ENCODE measurements at regions not wholly inside any gene's neighbourhood (a gene's known extent, or its start where the extent isn't known, plus 50 kb on each side); places are given as distances from the start of the nearest gene placed in this dataset.

GRCh38 chr5:130541617-130542221 is 623.3 kb downstream of the HINT1 start:
- no peak overlapping the region for H4K91ac ChIP-seq (ENCODE audit: insufficient read length, low read depth, low read length)
- H3T11ph ChIP-seq (ENCODE audit: low read length), result no peak overlapping the region
- H3K27me3 ChIP-seq (ENCODE audit: insufficient read depth, low read length), result no peaks in the 10 kb centered on the region
- H3K23ac ChIP-seq (ENCODE audit: insufficient read length, low read depth, low read length), result no peak overlapping the region
- no peaks in the 10 kb centered on the region for H3K4me1 ChIP-seq (ENCODE audit: insufficient read depth, low read length)
- no peak overlapping the region for H2BK15ac ChIP-seq (ENCODE audit: low read depth, low read length)
- H4K20me1 ChIP-seq (ENCODE audit: control insufficient read depth, insufficient read depth, insufficient read length), result no peaks in the 10 kb centered on the region
- no peak overlapping the region for H2BK5ac ChIP-seq (ENCODE audit: insufficient read length, low read length)
- no peak overlapping the region for H3K56ac ChIP-seq (ENCODE audit: insufficient read length, low read depth, low read length)
- Mint-ChIP-seq H3K4me1 (no peaks in the 10 kb centered on the region), H3K9me3 (peaks cover 23 to 30% of the 10 kb centered on the region in 2 experiments), H3K27ac (no peak overlapping the region; a peak in 1 of 7 replicates), H3K27me3 (ENCODE audit: low read depth) (no peaks in the 10 kb centered on the region), H3K36me3 (ENCODE audit: insufficient read depth in 1 of 3, low read depth in 3 of 3) (peaks cover 8 to 22% (median 21%) of the 10 kb centered on the region in 3 experiments), H3K4me3 (no peak overlapping the region)
- H3K79me1 ChIP-seq (ENCODE audit: insufficient read depth, low read depth, low read length, poor library complexity, severe bottlenecking), result no peaks in the 10 kb centered on the region
- H4K5ac ChIP-seq (ENCODE audit: insufficient read length, low read depth, low read length), result no peak overlapping the region
- H2AFZ ChIP-seq (ENCODE audit: low read length), result no peak overlapping the region
- DNase-seq, result no peak
- no peak overlapping the region for H3K27ac ChIP-seq (ENCODE audit: insufficient read length, low read depth, low read length)
- no peak overlapping the region for H3K14ac ChIP-seq (ENCODE audit: insufficient read depth, low read length)
- no peaks in the 10 kb centered on the region for H3K23me2 ChIP-seq (ENCODE audit: insufficient read length, low read depth, low read length, poor library complexity, severe bottlenecking)
- H3K4ac ChIP-seq (ENCODE audit: low read depth, low read length), result no peak overlapping the region
- no peak overlapping the region for H2BK12ac ChIP-seq (ENCODE audit: insufficient read length, low read depth, low read length)
- WGBS (ENCODE audit: extremely low coverage, insufficient read length, low lambda C conversion rate), result no CpG with 5 or more reads among the region's 3 CpGs
- no peak overlapping the region for H3K9ac ChIP-seq (ENCODE audit: extremely low read depth, insufficient read length, low read length)
- H4K8ac ChIP-seq (replicated peaks; ENCODE audit: insufficient read length, low read depth, low read length), result no peak overlapping the region
- H2BK120ac ChIP-seq (ENCODE audit: low read depth, low read length, poor library complexity, severe bottlenecking), result no peak overlapping the region
- H3K79me2 ChIP-seq (ENCODE audit: insufficient read depth, low read length), result no peaks in the 10 kb centered on the region
- peaks cover 16% of the 10 kb centered on the region for H3K9me3 ChIP-seq (ENCODE audit: control insufficient read depth, low read depth, low read length)
- H2BK20ac ChIP-seq (ENCODE audit: low read depth, low read length, poor library complexity, severe bottlenecking), result no peak overlapping the region
- H3K18ac ChIP-seq (ENCODE audit: insufficient read length, low read depth, low read length), result no peak overlapping the region
- no peak for TF ChIP-seq CTCF (conservative IDR thresholded peaks at IDR 0.05)
- no peak overlapping the region for H2AK5ac ChIP-seq (ENCODE audit: insufficient read length, low read length)
- H3K4me2 ChIP-seq (ENCODE audit: insufficient read depth, insufficient read length, low read length), result no peak overlapping the region
